Spleen (tissue), 7 donors: ENCODE measurements at regions not wholly inside any gene's neighbourhood (a gene's known extent, or its start where the extent isn't known, plus 50 kb on each side); places are given as distances from the start of the nearest gene placed in this dataset.

Experiments
- POLR2AphosphoS5 ChIP-seq, 3 donors: sonication (generic); formaldehyde crosslinking; IDR thresholded peaks; one replicate each; pipeline ENCODE4 v1.5.1; 2017; ENCODE audit warnings: antibody characterized with exemption in 3 of 3
- TF ChIP-seq, protein P1 (sequence below), 11 experiments: fragments of 200-600 bp in 7 of 11; fragments of 450-650 bp in 4 of 11; sonication (generic) in 4 of 11; IDR thresholded peaks in 8 of 11; conservative IDR thresholded peaks in 3 of 11; 1 replicate in 7 of 11; 2 replicates in 4 of 11; pipeline versions ENCODE4 v1.4.0 to v1.8.0; 2016 to 2021; ENCODE audit warnings: antibody characterized with exemption in 11 of 11, inconsistent platforms in 4 of 11, mild to moderate bottlenecking in 1 of 11
- donor health status: DM: no; HTN: no; CAD: no; lungs with moderate emphysema.
- donor health status: DM: no; HTN: no; CAD: no.
- donor health status: DM: no; HTN: no; CAD: no.

DNA sequence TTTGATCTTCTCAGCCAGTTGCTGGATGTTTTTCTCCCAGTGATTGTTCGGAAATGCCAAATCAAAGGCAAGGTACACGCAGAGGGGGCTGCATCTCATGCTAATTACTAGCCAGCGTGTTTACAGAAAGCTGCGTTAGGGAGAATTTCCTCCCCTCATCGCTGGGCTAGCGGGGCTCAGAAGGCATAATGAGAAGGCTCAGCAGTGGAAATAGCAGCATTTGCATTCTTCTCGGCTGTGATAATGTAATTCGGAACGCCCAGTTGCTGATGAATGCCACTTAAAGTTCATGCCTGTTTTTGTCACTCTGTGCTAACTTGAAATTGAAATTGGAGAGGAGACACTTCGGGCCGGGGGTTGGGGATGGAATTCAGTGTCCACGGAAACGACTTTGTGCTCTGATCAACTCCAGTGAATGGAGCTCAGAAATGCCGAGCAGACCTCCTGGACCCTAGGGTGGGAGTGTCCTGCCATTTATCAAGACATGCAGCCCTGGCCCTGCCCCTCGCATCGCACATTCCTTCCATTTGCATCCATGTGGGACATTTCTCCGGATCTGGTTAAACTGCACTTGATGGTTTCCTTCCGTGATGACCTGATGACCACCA is 313.4 kb upstream of the C1orf174 start:
- TF ChIP-seq, protein P1, sequence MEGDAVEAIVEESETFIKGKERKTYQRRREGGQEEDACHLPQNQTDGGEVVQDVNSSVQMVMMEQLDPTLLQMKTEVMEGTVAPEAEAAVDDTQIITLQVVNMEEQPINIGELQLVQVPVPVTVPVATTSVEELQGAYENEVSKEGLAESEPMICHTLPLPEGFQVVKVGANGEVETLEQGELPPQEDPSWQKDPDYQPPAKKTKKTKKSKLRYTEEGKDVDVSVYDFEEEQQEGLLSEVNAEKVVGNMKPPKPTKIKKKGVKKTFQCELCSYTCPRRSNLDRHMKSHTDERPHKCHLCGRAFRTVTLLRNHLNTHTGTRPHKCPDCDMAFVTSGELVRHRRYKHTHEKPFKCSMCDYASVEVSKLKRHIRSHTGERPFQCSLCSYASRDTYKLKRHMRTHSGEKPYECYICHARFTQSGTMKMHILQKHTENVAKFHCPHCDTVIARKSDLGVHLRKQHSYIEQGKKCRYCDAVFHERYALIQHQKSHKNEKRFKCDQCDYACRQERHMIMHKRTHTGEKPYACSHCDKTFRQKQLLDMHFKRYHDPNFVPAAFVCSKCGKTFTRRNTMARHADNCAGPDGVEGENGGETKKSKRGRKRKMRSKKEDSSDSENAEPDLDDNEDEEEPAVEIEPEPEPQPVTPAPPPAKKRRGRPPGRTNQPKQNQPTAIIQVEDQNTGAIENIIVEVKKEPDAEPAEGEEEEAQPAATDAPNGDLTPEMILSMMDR (IDR thresholded peaks at IDR 0.05 in 8 of 11, conservative IDR thresholded peaks at IDR 0.05 in 3 of 11), result no peak
- TF ChIP-seq POLR2AphosphoS5 (IDR thresholded peaks at IDR 0.05), result no peak
